HEK293T (cell line): ENCODE measurements at regions not wholly inside any gene's neighbourhood (a gene's known extent, or its start where the extent isn't known, plus 50 kb on each side); places are given as distances from the start of the nearest gene placed in this dataset.

Experiments used
- CTCF ChIA-PET: fragments of 350-600 bp; formaldehyde crosslinking; extraction: SDS; loops from one replicate; lab custom pipeline; 2021; ENCODE audit warnings: antibody characterized with exemption, inconsistent platforms; lab: Yijun Ruan, JAX
- POLR2A ChIA-PET: fragments of 350-600 bp; formaldehyde crosslinking; extraction: SDS; loops from one replicate; lab custom pipeline; 2020; ENCODE audit warnings: antibody characterized with exemption, inconsistent platforms; lab: Yijun Ruan, JAX
- DNase-seq: peaks from one replicate; pipeline ENCODE4 v3.0.0; 2012; ENCODE audit warnings: mixed read lengths; ENCODE audit errors: extremely low spot score
- ARNT ChIP-seq: fragments of 450-650 bp; IDR thresholded peaks from 2 replicates; pipeline ENCODE4 v1.6.1; 2017; ENCODE audit warnings: mild to moderate bottlenecking
- BHLHE40 ChIP-seq: fragments of 450-650 bp; IDR thresholded peaks from 2 replicates; pipeline ENCODE4 v1.6.1; 2016; ENCODE audit warnings: mild to moderate bottlenecking, moderate library complexity, borderline replicate concordance
- CTBP1 ChIP-seq: fragments of 450-650 bp; IDR thresholded peaks from 2 replicates; pipeline ENCODE4 v1.6.1; 2016; ENCODE audit warnings: borderline replicate concordance
- ELF4 ChIP-seq: fragments of 450-650 bp; IDR thresholded peaks from 2 replicates; pipeline ENCODE4 v1.6.1; 2017; ENCODE audit warnings: antibody characterized with exemption
- FOXA1 ChIP-seq: fragments of 450-650 bp; IDR thresholded peaks from 2 replicates; pipeline ENCODE4 v1.6.1; 2016; ENCODE audit warnings: mild to moderate bottlenecking
- FOXK2 ChIP-seq: fragments of 450-650 bp; IDR thresholded peaks from 2 replicates; pipeline ENCODE4 v1.6.1; 2016; ENCODE audit warnings: mild to moderate bottlenecking
- FOXM1 ChIP-seq: fragments of 450-650 bp; IDR thresholded peaks from 2 replicates; pipeline ENCODE4 v1.6.1; 2017; ENCODE audit warnings: mild to moderate bottlenecking, borderline replicate concordance
- HDGF ChIP-seq: fragments of 450-650 bp; IDR thresholded peaks from 2 replicates; pipeline ENCODE4 v1.6.1; 2017; ENCODE audit warnings: antibody characterized with exemption, borderline replicate concordance
- L3MBTL2 ChIP-seq: fragments of 450-650 bp; conservative IDR thresholded peaks from 2 replicates; pipeline ENCODE4 v1.6.1; 2016; ENCODE audit warnings: mild to moderate bottlenecking
- LEF1 ChIP-seq: fragments of 450-650 bp; IDR thresholded peaks from 2 replicates; pipeline ENCODE4 v1.6.1; 2017; ENCODE audit warnings: mild to moderate bottlenecking, borderline replicate concordance
- NFRKB ChIP-seq: fragments of 450-650 bp; IDR thresholded peaks from 2 replicates; pipeline ENCODE4 v1.6.1; 2016; ENCODE audit warnings: mild to moderate bottlenecking, moderate library complexity
- SP1 ChIP-seq: fragments of 450-650 bp; IDR thresholded peaks from 2 replicates; pipeline ENCODE4 v1.6.1; 2017
- SUZ12 ChIP-seq: fragments of 450-650 bp; IDR thresholded peaks from 2 replicates; pipeline ENCODE4 v1.6.1; 2016; ENCODE audit warnings: mild to moderate bottlenecking
- TARDBP ChIP-seq: fragments of 450-650 bp; IDR thresholded peaks from 2 replicates; pipeline ENCODE4 v1.6.1; 2016
- ZNF384 ChIP-seq: fragments of 450-650 bp; IDR thresholded peaks from 2 replicates; pipeline ENCODE4 v1.6.1; 2016
- TF ChIP-seq, protein P1 (sequence below): fragments of 450-650 bp; IDR thresholded peaks from 2 replicates; pipeline ENCODE4 v1.6.1; 2016

DNA sequence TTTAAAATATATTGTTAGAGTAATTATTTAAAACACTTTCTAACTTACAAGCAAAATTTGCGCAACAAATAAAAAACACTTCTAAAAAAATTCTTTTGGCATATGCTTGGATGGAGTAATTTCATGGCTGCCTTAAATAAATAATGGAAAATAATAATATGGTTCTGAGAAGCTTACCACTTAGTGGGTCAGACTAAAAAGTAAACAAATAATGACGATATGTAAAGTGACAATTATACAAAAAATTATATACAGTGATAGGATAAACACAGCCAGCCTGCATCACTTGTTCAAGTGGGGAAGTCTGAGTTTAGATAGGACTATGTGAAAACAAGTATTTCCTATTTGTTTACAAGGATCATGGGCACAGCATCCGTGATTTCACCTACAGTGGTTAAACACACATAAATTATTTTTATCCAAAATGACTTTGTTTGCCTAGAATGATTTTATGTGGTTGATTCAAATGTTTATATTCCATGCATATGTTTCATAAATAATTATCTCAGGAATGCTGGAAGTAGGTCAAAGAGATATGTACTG lies 141.7 kb upstream of the SEMA3D start:
- ChIA-PET POLR2A (no interaction called here), CTCF (no interaction called here)
- TF ChIP-seq FOXK2 (no peak), HDGF (no peak), L3MBTL2 (no peak), SP1 (no peak), TARDBP (no peak), NFRKB (no peak), FOXA1 (no peak), BHLHE40 (no peak)
- no peak for DNase-seq

DNA sequence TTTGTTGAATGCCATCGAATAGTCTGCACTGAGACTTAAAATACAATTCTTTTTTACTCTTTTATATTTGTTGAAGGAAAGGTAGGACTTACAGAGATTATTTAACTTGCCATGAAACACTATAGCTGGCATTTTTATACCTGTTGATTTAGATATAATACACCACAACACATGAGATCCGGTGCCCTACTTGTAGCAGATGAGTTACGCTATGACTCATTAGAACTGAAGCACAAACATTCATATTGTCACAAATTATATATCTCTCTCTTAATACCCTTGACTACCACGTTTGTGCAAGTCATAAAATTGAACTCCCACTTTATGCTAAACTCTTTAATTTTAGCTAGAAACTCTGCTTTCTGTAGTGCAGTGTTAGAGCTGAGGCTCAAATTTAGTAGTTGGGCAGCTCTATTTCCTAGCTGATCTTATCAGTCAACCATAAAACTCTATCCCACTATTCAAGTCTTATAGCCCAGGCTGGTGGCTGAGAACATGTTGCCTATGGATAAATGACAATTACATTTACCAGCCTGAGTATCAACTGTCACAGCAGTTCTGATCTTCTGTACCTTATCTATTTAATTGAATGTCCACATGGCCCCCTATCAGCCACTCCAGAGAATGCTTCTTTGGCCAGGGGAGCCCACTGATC lies 137.4 kb upstream of the SEMA3D start:
- TF ChIP-seq, protein P1, sequence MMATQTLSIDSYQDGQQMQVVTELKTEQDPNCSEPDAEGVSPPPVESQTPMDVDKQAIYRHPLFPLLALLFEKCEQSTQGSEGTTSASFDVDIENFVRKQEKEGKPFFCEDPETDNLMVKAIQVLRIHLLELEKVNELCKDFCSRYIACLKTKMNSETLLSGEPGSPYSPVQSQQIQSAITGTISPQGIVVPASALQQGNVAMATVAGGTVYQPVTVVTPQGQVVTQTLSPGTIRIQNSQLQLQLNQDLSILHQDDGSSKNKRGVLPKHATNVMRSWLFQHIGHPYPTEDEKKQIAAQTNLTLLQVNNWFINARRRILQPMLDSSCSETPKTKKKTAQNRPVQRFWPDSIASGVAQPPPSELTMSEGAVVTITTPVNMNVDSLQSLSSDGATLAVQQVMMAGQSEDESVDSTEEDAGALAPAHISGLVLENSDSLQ, result no peak
- TF ChIP-seq FOXM1, result no peak
- TF ChIP-seq ELF4, result no peak
- no peak for TF ChIP-seq LEF1
- TF ChIP-seq FOXK2, result no peak
- no peak for TF ChIP-seq BHLHE40
- no peak for TF ChIP-seq HDGF
- no peak for TF ChIP-seq NFRKB
- TF ChIP-seq SP1, result no peak
- no peak for TF ChIP-seq ARNT
- TF ChIP-seq ZNF384, result no peak
- no peak for TF ChIP-seq L3MBTL2
- TF ChIP-seq TARDBP, result no peak
- no peak; the same call in 1 of the 2 replicates for TF ChIP-seq CTBP1
- no peak for TF ChIP-seq SUZ12
- TF ChIP-seq FOXA1, result no peak
- peak; percentile 23 for DNase-seq
- CTCF ChIA-PET, result no interaction called here
- POLR2A ChIA-PET, result no interaction called here

DNA sequence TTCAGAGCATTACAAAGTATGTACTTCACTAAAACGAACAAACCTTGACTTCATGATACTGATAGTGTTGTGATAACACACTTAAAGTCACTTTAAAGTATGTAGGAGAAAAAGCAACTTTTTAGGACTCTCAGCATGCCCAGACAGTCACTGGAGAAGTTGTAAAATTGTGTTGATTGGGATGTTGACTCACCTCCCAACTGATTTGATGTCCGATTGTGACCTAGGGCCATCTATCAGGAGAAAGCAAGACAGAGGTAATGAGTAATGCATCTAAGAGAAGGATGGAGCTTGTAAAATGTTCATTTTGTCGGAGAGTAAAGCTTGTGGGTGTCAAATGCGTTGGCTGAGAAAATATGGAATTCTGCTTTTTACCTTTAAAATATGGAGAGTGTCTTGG lies 135.4 kb upstream of the SEMA3D start:
- POLR2A ChIA-PET, result no interaction called here
- TF ChIP-seq LEF1, result no peak
- no peak for TF ChIP-seq L3MBTL2
- TF ChIP-seq FOXM1, result no peak
- TF ChIP-seq NFRKB, result no peak
- TF ChIP-seq FOXK2, result no peak
- no peak for TF ChIP-seq FOXA1
- TF ChIP-seq, protein P1, result peak; percentile 75
- TF ChIP-seq TARDBP, result no peak
- TF ChIP-seq SP1, result no peak
- TF ChIP-seq CTBP1, result peak; percentile 74
- no peak for TF ChIP-seq ZNF384
- TF ChIP-seq HDGF, result no peak
- TF ChIP-seq BHLHE40, result no peak
- CTCF ChIA-PET, result no interaction called here
- peak; percentile 10 for DNase-seq

DNA sequence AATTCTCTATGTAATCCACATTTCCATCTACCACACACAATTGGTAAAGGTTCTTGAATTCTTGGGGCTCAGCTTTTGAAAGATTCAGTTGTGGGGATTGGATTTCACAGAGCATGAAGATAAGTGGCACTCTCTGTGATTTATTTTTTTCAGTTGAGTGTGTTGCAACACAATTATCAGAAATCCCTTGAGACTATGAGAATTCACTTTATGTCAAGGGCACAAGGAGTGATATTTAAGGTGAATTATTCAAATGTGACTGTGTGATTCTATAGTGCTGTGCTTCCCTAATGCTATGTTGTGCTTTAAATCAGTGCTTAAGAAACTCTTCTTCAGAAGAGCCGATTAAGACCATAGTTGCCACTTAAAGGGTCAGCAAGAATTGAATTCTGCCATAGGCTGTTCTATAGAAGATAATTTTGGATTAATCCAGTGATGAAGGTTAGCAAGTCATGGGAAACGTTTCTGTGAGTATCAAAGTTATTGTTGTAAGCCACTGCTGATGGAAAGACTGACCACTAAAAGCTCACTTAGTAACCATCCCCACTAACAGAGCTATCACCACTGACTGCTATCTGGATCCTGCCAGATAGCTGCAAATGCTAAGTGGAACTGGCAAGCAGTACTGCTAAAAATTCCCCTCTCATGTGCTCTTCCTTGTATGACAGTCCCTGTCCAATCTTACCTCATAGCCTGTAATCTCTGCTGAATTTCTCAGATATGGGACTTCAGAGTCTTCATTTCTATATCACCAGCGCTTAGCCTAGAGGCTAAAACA lies 134.0 kb upstream of the SEMA3D start:
- CTCF ChIA-PET, result no interaction called here
- no peak for DNase-seq
- POLR2A ChIA-PET, result interaction anchor here (1.1 kb wide), 1 partner anchor 135 kb away, joined by 3 read pairs; no protein-coding TSS in a partner anchor
- TF ChIP-seq FOXM1, result no peak
- no peak for TF ChIP-seq SP1
- TF ChIP-seq, protein P1, result 0 out of 2 replicates have a peak, but pooled peaks have one; percentile 3
- TF ChIP-seq NFRKB, result no peak

DNA sequence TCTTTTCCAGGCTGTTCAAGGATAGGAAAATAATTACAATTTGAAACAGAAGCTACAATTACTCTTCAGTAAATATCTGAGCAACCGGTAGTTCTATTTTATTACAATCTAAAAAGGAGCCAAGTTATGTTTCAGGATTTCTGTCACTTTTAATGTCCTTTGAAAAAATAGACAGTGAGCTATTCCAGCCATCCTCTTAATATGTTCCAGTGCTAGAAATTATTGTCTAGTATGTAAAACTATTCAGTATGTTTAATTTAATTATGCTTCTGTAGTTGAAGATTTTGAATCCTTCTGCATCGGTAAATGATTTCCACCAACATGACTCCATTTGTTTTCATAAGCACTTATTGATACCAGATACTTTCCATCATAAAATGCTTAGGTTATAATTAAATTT lies 129.6 kb upstream of the SEMA3D start:
- POLR2A ChIA-PET, result no interaction called here
- CTCF ChIA-PET, result no interaction called here
- TF ChIP-seq FOXK2 (no peak), CTBP1 (no peak), ZNF384 (no peak), LEF1 (no peak), FOXA1 (no peak)
- DNase-seq, result no peak

DNA sequence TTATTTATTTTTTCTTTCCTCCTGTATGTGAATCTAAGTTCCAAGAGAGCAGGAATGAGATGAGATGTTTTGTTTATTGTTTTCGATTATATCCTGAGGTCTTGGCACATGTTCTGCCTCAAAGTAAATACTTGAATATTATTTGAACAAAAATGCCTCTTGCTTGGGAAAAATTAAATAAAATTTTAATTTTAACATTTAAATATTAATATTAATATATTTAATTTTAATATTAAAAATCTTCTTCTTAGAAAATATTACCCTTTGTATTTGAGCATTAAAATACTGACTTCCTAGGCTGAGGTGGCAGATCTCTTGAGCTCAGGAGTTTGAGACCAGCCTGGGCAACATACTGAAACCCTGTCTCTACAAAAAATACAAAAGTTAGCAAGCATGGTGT lies 123.4 kb upstream of the SEMA3D start:
- ChIA-PET POLR2A (no interaction called here), CTCF (no interaction called here)
- no peak for TF ChIP-seq FOXA1
- no peak for TF ChIP-seq ELF4
- DNase-seq, result no peak
